HG03460 (cell line): ENCODE measurements at regions not wholly inside any gene's neighbourhood (a gene's known extent, or its start where the extent isn't known, plus 50 kb on each side); places are given as distances from the start of the nearest gene placed in this dataset.
"Not testable (repeated sequence)": the region's sequence is repeated elsewhere in the genome, so short reads cannot be mapped to it uniquely, and the experiment has no call there.

Source experiments
- ATAC-seq: cut with Tn5 transposase; IDR thresholded peaks from one replicate; pipeline ENCODE4 v1.9.1; 2021; ENCODE audit not compliant: unreplicated experiment

DNA sequence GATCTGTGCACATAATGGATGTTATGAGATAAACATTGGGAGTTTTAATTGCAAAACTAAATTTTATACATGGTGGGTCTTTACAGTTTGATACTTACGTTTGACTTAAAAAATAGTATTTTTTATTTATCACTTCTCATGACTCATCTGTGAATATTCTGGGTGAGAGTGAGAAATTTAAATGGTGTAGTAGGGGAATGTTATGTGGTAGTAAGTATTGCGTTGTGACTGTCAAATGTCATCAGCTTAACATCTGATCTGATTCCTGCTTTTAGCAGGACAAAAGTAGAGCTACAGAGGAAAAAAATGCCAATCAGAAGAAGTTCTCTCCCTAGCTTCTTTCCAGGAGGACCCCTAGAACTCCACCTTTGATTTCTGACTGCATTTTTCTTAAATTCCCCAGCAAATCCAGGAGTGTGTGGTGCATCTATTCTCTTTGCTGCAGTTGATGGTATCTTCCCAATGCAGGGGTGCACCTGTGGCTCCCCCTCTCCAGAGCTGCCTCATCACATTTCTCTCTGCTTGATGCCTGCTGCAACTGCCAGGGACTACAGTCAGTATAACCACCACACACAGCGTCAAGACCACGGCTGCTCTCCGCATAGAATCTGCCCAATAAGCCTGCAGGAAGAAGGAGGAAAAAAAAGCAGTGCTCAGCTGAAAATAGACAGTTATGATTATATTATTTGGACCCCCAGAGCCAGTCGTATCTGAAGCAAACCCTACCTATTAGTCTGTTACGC, 151.3 kb upstream of the THUMPD2 start:
- no peak for ATAC-seq

DNA sequence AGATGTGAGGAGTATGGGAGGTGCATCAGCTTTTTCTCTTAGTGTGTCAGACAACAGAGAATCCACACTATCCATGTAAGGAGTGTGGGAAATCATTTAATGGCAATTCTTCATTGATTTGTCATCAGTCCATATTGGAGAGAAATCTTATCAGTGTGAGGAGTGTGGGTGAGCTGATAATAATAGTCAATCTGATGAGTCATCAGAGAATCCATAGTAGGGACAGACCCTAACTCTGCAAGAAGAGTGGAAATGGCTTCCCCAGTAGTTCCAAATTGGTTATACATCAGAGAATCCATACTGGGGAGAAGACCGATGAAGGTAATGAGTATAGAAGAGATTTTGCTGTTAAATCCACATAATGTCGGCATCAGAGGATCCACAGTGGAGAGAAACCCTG, 150.5 kb upstream of the THUMPD2 start:
- ATAC-seq, result no peak

DNA sequence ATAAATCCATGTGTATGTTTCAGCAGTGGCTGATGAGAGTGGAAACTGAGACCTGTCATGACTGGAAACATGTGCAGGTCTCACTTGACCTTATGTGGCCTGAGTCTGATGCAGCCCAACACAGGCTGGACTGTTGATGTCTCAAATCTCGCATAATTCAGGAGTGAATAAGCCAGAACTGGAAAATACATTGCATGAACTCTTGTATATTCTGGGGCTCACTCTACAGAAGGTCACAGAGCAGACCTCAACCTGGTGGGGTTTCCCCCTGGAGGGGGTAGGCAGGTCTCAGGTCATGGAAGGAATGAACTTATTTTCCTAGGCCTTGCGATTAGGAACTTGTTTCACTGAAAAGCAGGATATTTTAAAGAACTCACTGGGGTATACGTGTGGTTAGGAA, 146.3 kb upstream of the THUMPD2 start:
- ATAC-seq, result no peak

DNA sequence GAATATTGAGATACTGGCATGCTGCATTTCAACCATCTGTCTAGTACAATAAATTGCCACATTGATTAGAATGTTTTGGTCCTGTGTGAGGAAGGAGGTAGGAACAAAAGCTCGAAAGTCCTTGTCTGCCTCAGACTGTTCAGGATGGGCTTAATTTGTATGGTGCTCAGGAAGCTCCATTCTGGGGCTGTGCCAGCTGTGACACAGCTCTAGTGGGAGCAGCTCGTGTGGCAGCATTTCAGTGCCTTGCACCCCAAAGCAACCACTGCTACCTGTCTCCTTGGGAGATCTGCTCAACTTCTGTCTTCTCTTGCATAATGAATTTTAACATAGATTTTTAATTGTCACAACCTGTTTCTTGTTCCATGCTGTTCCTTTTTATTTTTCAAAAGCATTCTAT, 144.4 kb upstream of the THUMPD2 start:
- no peak for ATAC-seq

DNA sequence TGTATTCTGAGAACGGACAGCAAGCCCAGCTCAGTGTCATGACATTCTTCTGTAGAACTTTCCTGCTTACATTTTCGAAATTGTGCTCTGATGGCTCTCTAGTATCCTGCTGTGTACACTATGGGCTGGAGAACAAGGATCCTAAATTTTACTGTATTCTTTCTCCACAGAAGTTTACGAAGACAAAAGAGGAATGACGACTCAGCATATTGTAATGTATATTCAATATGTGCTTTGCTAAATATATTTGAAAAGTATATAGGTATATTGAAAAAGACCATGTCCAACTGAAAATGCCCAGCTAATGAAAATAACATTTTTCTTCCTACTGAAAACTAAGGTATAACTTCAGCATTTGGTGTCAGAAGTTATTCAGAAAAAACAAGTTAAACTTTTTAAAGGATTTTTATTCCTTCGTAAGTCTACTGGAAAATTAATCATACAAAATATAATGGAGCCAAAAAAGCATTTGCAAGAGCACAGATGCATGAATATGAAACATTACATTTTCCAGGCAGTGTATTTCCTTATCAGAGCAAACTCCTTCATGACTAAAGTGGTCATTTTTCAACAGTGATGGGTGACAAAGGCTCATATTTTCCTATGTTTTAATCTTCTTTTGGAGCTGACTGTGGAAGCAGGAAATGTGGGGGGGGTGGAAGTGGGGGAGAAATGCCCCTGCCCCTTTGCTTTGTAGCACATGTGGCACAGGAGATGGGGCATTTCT, 143.8 kb upstream of the THUMPD2 start:
- no peak for ATAC-seq

DNA sequence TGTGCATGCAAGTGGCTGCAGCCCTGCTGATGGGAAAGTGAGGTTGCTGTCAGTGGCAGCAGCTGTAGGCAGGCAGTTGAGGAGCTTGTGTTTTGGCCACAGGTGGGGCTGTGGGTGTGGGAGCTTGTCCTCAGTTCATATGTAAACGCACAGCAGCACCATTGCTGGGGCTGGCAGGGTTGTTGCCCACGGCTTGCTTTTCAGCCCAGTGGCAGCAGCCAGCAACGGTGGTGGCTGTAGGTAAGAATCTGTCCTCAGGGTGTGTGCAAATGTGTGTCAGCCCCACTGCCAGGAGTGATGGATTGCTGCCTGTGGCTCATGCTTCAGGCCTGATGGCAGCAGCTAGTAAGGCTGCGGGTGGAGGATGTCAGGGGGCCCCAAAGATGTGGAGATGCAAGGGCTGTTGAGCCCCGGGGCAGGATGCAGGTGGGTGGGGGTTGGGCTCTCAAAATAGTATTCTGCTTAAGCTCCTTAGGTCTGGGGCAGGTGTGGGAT, 141.3 kb upstream of the THUMPD2 start:
- ATAC-seq, result no peak

DNA sequence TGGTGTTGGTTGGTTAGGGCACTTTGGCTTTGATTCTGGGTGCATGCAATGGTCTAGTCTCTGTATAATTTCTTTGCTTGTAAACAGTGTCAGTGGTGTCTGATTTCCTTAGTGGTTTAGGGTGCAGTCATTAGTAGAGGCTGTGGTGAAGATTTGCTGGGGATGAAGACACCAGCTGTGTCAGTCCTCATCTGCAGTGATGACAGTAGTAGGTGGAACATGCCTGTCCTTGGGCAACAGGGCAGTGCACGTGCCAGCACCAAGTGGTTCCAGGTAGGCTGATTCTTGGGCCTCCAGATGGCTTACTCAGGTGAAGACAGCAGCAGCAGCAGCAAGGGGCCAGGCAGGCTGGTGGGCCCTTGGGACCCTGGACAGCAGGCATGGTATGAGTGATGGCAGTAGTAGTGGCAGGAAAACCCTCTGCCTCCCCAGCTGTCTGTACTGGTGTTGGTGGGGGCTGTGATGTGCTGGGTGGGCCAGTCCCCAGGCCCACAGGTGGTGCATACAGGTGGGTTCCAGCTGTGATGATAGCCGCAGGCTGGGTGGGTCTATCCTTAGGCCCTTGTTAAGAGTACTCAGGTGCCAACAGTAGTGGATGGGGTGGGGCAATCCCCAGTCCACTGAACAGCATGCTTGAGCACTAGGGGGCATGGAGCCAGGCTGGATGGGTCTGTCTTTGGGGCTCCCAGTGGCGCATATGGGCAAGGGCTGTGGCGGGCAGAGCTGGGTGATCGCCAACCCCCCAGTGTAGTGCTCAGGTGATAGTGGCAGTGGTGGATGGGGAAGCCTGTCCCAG, 140.7 kb upstream of the THUMPD2 start:
- ATAC-seq, result no peak

DNA sequence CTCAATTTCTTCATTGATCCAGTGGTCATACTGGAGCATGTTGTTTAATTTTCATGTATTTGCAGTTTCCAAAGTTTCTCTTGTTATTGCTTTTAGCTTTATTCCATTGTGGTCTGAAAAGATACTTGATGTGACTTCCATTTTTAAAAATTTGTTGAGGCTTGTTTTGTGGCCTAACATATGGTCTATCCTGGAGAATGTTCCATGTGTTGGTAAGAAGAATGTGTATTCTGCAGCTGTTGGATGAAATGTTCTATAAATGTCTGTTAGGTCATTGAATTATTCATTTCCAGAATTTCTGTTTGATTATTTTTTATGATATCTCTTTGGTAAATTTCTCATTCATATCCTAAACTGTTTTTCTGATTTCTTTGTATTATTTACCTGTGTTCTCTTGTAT, 139.8 kb upstream of the THUMPD2 start:
- ATAC-seq, result no peak

DNA sequence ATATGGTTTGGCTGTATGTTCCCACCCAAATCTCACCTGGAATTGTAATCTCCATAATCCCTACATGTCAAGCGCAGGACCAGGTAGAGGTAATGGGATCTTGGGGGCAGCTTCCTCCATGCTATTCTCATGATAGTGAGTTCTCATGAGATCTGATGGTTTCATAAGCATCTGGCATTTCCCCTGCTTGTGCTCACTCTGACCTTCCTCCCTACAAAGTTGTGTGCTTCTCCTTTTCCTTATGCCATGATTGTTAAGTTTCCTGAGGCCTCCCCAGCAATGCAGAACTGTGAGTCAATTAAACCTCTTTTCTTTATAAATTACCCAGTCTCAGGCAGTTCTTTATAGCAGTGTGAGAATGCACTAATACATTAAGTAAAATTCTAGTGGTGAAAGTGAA, 138.3 kb upstream of the THUMPD2 start:
- not testable (repeated sequence) for ATAC-seq

DNA sequence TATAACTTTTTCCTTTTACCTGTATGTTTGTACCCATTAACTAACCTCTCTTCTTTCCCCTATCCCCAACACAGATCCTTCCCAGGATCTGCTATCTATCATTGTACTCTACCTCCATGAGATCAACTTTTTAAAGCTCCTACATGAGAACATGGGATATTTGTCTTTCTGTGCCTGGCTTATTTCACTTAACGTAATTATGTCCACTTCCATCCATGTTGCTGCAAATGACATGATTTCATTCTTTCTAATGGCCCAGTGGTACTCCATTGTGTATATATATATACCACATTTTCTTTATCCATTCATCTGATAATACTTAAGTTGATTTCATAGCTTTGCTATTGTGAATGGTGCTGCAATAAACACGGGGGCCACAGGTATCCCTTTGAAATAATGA, 135.9 kb upstream of the THUMPD2 start:
- no peak for ATAC-seq

DNA sequence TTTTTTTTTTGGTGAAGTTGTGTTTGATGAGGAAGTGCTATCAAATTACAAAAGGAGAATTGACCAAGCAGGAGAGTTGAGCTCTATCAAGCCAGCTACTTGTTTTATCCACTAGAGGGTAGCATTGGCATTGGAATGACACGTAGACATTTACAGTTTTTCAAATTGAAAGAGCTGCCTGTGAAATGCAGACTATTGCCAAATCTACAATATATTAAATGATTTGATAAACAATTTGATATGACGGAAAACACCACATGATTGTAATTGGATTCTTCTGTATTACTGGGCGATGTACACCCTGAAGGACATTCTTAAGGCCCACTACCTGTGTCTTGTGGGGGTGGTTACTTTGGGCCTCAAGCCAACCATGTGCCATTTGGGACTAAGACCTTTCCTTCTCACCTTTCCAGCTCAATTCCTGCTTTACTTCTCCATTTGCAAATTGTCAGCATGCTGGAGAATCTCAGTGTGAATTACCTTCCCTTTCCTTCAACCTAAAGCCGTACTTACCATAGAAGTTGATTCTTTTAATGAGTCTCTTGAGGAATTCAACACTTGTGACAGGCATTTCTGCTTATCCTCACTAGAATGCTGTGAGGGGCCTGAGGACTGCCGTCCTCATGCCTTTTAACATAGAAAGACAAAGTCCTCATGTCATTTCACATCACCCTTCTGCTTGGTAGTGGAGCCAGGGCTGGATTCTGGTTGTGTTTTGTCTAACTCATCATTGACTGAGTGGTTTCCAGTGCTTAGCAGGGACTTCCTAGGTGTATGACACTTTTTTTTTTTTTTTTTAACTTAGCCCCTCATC, 134.8 kb upstream of the THUMPD2 start:
- peak; percentile 76 for ATAC-seq

DNA sequence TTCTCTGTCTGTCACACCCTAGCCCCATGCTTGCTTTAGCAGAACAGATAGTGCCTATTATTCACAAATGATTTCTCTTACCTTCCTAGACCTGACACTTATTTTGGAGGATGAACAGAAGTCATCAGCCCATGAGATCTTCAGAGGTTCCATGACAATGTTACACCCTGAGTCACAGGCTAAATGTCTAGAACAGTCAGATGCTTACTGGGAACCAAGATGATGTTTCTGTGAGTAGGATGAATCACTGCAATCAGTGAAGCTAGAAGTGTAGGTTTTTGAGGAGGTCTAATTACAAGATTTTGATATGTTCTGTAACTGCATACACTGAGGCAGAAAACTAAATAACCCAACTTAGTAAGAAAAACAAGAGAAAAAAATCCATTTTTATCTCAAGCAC, 123.0 kb upstream of the THUMPD2 start:
- no peak for ATAC-seq

DNA sequence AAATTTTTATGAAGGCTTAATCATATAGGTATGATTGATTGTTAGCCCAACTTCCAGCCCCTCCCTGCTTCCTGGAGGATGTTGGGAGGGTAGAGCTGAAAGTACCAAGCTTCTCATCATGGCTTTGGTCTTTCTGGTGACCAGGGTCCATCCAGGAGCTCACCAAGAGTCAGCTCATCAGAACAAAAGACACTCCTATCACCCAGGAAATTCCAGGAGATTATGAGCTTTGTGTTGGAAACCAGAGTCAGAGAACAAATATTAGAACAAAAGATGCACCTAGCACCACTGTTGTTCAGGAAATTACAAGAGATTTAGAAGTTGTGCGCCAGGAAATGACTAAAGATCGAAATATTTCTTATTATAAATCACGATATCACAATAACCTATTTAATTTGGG, 119.9 kb upstream of the THUMPD2 start:
- no peak for ATAC-seq

DNA sequence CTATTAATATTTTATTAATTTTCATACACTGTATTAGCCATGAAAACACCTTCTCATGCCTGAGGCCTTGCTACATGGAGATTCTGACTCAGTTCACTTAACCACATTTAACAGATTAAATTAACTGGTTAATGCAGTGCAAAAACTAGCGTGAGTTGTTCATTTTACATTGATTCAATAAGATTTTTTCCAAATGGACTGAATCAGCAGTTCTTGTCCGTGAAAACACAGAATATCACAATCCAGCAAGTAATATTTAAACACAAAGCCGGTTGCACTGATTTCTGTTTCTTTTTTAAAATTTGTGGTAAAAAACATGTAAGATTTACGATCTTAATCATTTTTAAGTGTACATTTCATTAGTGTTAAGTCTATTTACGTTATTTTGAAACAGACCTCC, 118.2 kb upstream of the THUMPD2 start:
- no peak for ATAC-seq

DNA sequence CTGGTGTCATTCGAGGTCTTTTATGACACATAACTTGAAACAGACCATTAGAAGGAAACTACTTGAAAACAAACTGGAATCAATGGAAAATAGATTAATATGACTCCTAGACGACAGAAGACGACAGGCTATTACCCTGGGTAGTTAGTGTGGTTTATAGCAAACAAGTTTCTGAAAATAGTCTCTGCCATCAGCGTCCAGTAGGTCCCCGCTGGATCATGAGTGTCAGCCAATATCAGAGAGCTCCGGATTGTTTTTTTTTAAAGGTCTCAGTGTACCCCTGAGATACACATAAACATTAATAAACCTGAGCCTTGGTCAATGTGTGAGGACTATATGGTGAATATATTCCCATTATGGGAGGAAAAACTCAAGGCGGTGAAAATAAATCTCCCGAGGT, 115.0 kb upstream of the THUMPD2 start:
- ATAC-seq, result no peak

DNA sequence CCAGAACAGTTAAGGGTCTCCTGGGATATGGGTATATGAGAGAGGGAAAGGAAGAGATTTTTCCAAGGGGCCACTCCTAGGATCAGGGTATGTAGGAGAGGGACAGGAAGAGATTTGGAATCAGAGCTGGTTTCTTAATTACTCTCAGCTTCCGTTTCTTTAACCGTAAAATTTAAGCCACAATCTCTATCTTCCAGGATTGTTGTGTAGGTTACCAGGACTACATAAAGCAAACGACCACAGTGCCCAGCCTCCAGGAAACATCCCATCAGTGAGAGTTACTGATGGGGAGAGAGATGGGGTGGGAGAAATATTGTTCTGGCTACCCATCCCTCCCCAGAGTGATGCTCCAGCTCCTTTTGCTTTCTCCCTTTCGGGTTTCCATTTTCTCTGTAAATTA, 114.6 kb upstream of the THUMPD2 start:
- no peak for ATAC-seq

DNA sequence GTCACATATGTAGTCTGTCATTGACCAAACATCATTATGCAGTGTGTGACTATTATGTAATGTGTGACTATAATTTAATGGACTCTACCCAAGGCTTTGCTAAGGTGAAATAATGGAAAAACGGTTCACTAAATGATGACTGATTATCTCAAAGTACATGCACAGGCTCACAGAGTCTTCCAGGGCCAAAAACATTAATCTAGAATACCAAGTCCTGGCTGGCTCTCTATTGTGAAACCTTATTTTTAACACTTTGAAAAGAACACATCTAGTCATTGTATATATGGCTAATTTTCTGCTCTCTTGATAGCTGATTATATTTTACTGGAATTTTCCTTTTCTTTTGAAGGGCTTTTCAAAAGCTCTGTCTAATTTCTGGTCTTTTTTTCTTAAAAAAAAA, 102.9 kb upstream of the THUMPD2 start:
- no peak for ATAC-seq

DNA sequence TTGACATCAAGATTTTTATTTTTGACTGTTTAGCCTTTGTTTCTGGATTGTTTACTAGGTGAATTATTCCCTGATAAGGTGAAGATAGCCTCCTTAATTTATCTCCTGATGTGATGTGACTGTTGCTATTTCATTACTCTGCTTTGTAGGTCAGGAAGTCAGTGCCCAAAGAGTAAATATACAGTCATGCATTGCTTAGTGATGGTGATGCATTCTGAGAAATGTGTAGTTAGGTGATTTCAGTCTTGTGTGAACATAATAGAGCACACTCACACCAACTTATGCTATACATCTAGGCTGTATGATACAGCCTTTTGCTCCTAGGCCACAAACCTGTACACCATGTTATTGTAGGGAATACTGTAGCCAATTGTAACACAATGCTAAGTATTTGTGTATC, 102.4 kb upstream of the THUMPD2 start:
- ATAC-seq, result no peak

DNA sequence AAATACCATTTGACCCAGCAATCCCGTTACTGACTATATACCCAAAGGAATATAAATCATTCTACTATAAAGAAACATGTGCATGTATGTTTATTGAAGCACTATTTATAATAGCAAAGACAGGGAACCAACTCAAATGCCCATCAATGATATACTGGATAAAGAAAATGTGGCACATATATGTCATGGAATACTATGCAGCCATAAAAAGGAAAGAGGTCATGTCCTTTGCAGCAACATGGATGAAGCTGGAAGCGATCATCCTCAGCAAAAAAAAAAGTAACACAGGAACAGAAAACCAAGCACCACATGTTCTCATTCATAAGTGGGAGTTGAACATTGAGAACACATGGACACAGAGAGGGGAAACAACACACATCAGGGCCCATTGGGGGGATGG, 99.9 kb upstream of the THUMPD2 start:
- not testable (repeated sequence) for ATAC-seq

DNA sequence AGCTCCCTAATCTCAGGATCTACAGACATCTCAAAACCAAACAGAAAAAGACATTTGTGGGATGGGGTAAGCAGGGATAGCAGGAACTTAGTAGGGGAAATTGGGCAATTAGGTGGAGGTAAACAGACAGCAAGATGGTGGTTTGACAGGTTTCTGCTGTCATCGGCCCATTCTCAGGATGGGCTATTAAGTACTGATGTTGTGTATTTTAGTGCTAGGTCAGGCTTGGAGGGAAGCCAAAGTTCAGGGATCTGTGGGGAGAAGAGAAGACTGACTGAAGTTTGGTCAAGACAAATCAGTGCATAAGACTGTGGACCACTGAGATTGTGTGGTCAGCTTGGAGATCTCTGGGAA, 96.8 kb upstream of the THUMPD2 start:
- no peak for ATAC-seq
